ENCODE measurements at regions not wholly inside any gene's neighbourhood (a gene's known extent, or its start where the extent isn't known, plus 50 kb on each side); places are given as distances from the start of the nearest gene placed in this dataset.

DNA sequence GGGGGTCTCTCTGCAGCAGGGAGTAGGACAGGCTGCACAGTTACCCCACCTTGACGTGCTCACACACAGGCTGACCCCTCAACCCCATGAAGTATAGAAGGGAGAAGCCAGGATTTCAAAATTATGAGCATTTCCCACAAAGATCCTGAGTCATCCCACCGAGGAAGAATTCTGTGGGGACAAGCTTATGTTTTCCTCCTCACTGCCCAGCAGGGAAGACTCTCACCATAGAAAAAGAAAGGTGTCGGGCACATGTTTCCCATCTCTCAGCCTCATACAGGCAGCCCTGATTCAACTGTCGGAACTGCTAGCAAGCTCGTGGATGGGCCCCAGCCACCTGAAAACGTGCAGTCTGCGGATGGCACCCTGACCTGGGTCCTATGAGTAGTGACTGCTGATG lies 499.7 kb upstream of the MKI67 start:
- TF ChIP-seq, protein P1, sequence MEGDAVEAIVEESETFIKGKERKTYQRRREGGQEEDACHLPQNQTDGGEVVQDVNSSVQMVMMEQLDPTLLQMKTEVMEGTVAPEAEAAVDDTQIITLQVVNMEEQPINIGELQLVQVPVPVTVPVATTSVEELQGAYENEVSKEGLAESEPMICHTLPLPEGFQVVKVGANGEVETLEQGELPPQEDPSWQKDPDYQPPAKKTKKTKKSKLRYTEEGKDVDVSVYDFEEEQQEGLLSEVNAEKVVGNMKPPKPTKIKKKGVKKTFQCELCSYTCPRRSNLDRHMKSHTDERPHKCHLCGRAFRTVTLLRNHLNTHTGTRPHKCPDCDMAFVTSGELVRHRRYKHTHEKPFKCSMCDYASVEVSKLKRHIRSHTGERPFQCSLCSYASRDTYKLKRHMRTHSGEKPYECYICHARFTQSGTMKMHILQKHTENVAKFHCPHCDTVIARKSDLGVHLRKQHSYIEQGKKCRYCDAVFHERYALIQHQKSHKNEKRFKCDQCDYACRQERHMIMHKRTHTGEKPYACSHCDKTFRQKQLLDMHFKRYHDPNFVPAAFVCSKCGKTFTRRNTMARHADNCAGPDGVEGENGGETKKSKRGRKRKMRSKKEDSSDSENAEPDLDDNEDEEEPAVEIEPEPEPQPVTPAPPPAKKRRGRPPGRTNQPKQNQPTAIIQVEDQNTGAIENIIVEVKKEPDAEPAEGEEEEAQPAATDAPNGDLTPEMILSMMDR (IDR thresholded peaks at IDR 0.05; ENCODE audit: poor library complexity) = no peak
- no peak for TF ChIP-seq EZH2 (IDR thresholded peaks at IDR 0.05; ENCODE audit: borderline replicate concordance)
